Activated naive CD4-positive, alpha-beta T cell treated with anti-CD3 and anti-CD28 coated beads, Interleukin-2, amount 10 ng/mL, durations not matched to agents 7 days and 5 days (primary cell): ENCODE measurements at regions not wholly inside any gene's neighbourhood (a gene's known extent, or its start where the extent isn't known, plus 50 kb on each side); places are given as distances from the start of the nearest gene placed in this dataset.
A peak's percentile ranks its signal among the peaks of the same experiment; 100 is the strongest.

Source experiments
- CTCF ChIA-PET: fragments of 350-600 bp; sonication (Branson Sonifier 250); formaldehyde crosslinking; loops from one replicate; lab custom pipeline; 2021; ENCODE audit warnings: antibody characterized with exemption; lab: Charles Lee
- DNase-seq: peaks from one replicate; pipeline ENCODE4 v3.0.0-alpha.2; 2020
- H3K27ac Mint-ChIP-seq: one replicate; pipeline ENCODE4 v1.8.0; 2021; ENCODE audit warnings: mild to moderate bottlenecking, moderate library complexity, mixed read lengths
- H3K27me3 Mint-ChIP-seq: one replicate; pipeline ENCODE4 v1.8.0; 2021; ENCODE audit warnings: mild to moderate bottlenecking, mixed read lengths
- H3K36me3 Mint-ChIP-seq: one replicate; pipeline ENCODE4 v1.8.0; 2021; ENCODE audit warnings: mixed read lengths
- H3K4me1 Mint-ChIP-seq: one replicate; pipeline ENCODE4 v1.8.0; 2021; ENCODE audit warnings: mixed read lengths
- H3K4me3 Mint-ChIP-seq: one replicate; pipeline ENCODE4 v1.8.0; 2021; ENCODE audit warnings: mild to moderate bottlenecking, moderate library complexity, mixed read lengths
- H3K9me3 Mint-ChIP-seq: one replicate; pipeline ENCODE4 v1.8.0; 2021; ENCODE audit warnings: mixed read lengths

- no peak overlapping the region for H3K4me3 Mint-ChIP-seq
- CTCF ChIA-PET: interaction anchor here (0.7 to 1.9 kb wide), 3 partner anchors 70 to 1554 kb away, joined by 3 to 6 read pairs (median 3); no protein-coding TSS in a partner anchor
- no peaks in the 10 kb centered on the region for H3K27me3 Mint-ChIP-seq
- peaks cover 46% of the 10 kb centered on the region for H3K36me3 Mint-ChIP-seq
- DNase-seq: no peak
- peaks cover 29% of the 10 kb centered on the region for H3K4me1 Mint-ChIP-seq
- H3K27ac Mint-ChIP-seq: no peak overlapping the region
- H3K9me3 Mint-ChIP-seq: peaks cover 26% of the 10 kb centered on the region
These were observed 172.1 kb upstream of the ITGA4 start for GRCh38 chr2:181285116-181285515.

- Mint-ChIP-seq H3K36me3 (peaks cover 37% of the 10 kb centered on the region), H3K27me3 (no peaks in the 10 kb centered on the region), H3K4me3 (no peak overlapping the region), H3K27ac (peak overlapping the region; percentile 7), H3K9me3 (peaks cover 21% of the 10 kb centered on the region), H3K4me1 (peaks cover 9% of the 10 kb centered on the region)
- no peak for DNase-seq
- CTCF ChIA-PET: no interaction called here
These were observed 167.5 kb upstream of the ITGA4 start for GRCh38 chr2:181289698-181290097.

GRCh38 chr2:181290182-181290581, 167.0 kb upstream of the ITGA4 start:
- peaks cover 21% of the 10 kb centered on the region for H3K9me3 Mint-ChIP-seq
- H3K27me3 Mint-ChIP-seq: no peaks in the 10 kb centered on the region
- peaks cover 37% of the 10 kb centered on the region for H3K36me3 Mint-ChIP-seq
- peaks cover 4% of the 10 kb centered on the region for H3K4me1 Mint-ChIP-seq
- no peak overlapping the region for H3K27ac Mint-ChIP-seq
- CTCF ChIA-PET: no interaction called here
- H3K4me3 Mint-ChIP-seq: no peak overlapping the region
- no peak for DNase-seq

GRCh38 chr2:181294979-181295378, 162.2 kb upstream of the ITGA4 start:
- DNase-seq: no peak
- Mint-ChIP-seq H3K9me3 (peaks cover 53% of the 10 kb centered on the region), H3K36me3 (peaks cover 60% of the 10 kb centered on the region), H3K27ac (no peak overlapping the region), H3K27me3 (no peaks in the 10 kb centered on the region), H3K4me3 (no peak overlapping the region), H3K4me1 (peaks cover 11% of the 10 kb centered on the region)
- CTCF ChIA-PET: no interaction called here

GRCh38 chr2:181300600-181301291, 156.4 kb upstream of the ITGA4 start:
- Mint-ChIP-seq H3K4me3 (peak overlapping the region; percentile 54), H3K27me3 (no peaks in the 10 kb centered on the region), H3K9me3 (peaks cover 36% of the 10 kb centered on the region), H3K27ac (peak overlapping the region; percentile 93), H3K4me1 (peaks cover 62% of the 10 kb centered on the region), H3K36me3 (peaks cover 36% of the 10 kb centered on the region)
- DNase-seq: peak; percentile 73
- CTCF ChIA-PET: interaction anchor here (1.0 to 1.9 kb wide), 3 partner anchors 17 to 195 kb away, joined by 3 to 9 read pairs (median 8); partner anchors contain the start of gene ITGA4

- no peak for DNase-seq
- peak overlapping the region; percentile 98 for H3K27ac Mint-ChIP-seq
- CTCF ChIA-PET: interaction anchor here (1.0 to 2.0 kb wide), 13 partner anchors 10 to 201 kb away, joined by 3 to 15 read pairs (median 5); partner anchors contain the start of gene ITGA4
- H3K4me3 Mint-ChIP-seq: peak overlapping the region; percentile 42
- H3K36me3 Mint-ChIP-seq: peaks cover 11% of the 10 kb centered on the region
- H3K27me3 Mint-ChIP-seq: no peaks in the 10 kb centered on the region
- H3K9me3 Mint-ChIP-seq: peaks cover 7% of the 10 kb centered on the region
- peaks cover 91% of the 10 kb centered on the region for H3K4me1 Mint-ChIP-seq
These were observed 153.0 kb upstream of the ITGA4 start for GRCh38 chr2:181304011-181304844.

GRCh38 chr2:181305301-181306123, 151.7 kb upstream of the ITGA4 start:
- H3K9me3 Mint-ChIP-seq: no peaks in the 10 kb centered on the region
- DNase-seq: peak; percentile 80
- H3K27me3 Mint-ChIP-seq: no peaks in the 10 kb centered on the region
- H3K36me3 Mint-ChIP-seq: peaks cover 2% of the 10 kb centered on the region
- H3K4me1 Mint-ChIP-seq: peaks cover 86% of the 10 kb centered on the region
- H3K4me3 Mint-ChIP-seq: peak overlapping the region; percentile 57
- CTCF ChIA-PET: interaction anchor here (0.7 to 1.6 kb wide), 6 partner anchors 82 to 161 kb away, joined by 3 to 7 read pairs (median 4); partner anchors contain the start of gene ITGA4
- peak overlapping the region; percentile 98 for H3K27ac Mint-ChIP-seq

GRCh38 chr2:181306785-181307184, 150.4 kb upstream of the ITGA4 start:
- CTCF ChIA-PET: interaction anchor here (1.2 to 1.4 kb wide), 2 partner anchors 83 to 151 kb away, joined by 3 read pairs; no protein-coding TSS in a partner anchor
- Mint-ChIP-seq H3K27me3 (no peaks in the 10 kb centered on the region), H3K36me3 (peaks cover 2% of the 10 kb centered on the region), H3K4me3 (peak overlapping the region; percentile 53), H3K27ac (peak overlapping the region; percentile 98), H3K9me3 (no peaks in the 10 kb centered on the region), H3K4me1 (peaks cover 81% of the 10 kb centered on the region)
- DNase-seq: no peak

- CTCF ChIA-PET: interaction anchor here (1.0 to 1.5 kb wide), 4 partner anchors 149 to 204 kb away, joined by 3 to 12 read pairs (median 4); partner anchors contain the start of gene ITGA4
- H3K4me1 Mint-ChIP-seq: peaks cover 82% of the 10 kb centered on the region
- H3K9me3 Mint-ChIP-seq: no peaks in the 10 kb centered on the region
- H3K36me3 Mint-ChIP-seq: peaks cover 2% of the 10 kb centered on the region
- peak overlapping the region; percentile 71 for H3K4me3 Mint-ChIP-seq
- H3K27ac Mint-ChIP-seq: peak overlapping the region; percentile 98
- no peaks in the 10 kb centered on the region for H3K27me3 Mint-ChIP-seq
- no peak for DNase-seq
These were observed 149.8 kb upstream of the ITGA4 start for GRCh38 chr2:181307203-181307991.

GRCh38 chr2:181308766-181309515, 148.2 kb upstream of the ITGA4 start:
- peak overlapping the region; percentile 69 for H3K4me3 Mint-ChIP-seq
- no peak for DNase-seq
- H3K4me1 Mint-ChIP-seq: peaks cover 87% of the 10 kb centered on the region
- peak overlapping the region; percentile 98 for H3K27ac Mint-ChIP-seq
- CTCF ChIA-PET: interaction anchor here (0.5 to 1.5 kb wide), 7 partner anchors 63 to 208 kb away, joined by 3 to 12 read pairs (median 3); partner anchors contain the start of gene ITGA4
- H3K9me3 Mint-ChIP-seq: no peaks in the 10 kb centered on the region
- H3K27me3 Mint-ChIP-seq: no peaks in the 10 kb centered on the region
- H3K36me3 Mint-ChIP-seq: peaks cover 4% of the 10 kb centered on the region

- Mint-ChIP-seq H3K27me3 (no peaks in the 10 kb centered on the region), H3K9me3 (no peaks in the 10 kb centered on the region), H3K27ac (peak overlapping the region; percentile 98), H3K4me1 (peaks cover 87% of the 10 kb centered on the region), H3K4me3 (peak overlapping the region; percentile 69), H3K36me3 (peaks cover 4% of the 10 kb centered on the region)
- no peak for DNase-seq
- CTCF ChIA-PET: interaction anchor here (0.9 to 1.4 kb wide), 3 partner anchors 147 to 158 kb away, joined by 3 to 4 read pairs (median 3); no protein-coding TSS in a partner anchor
These were observed 147.6 kb upstream of the ITGA4 start for GRCh38 chr2:181309586-181309985.

- CTCF ChIA-PET: interaction anchor here (0.7 to 3.2 kb wide), 4 partner anchors 112 to 206 kb away, joined by 3 to 15 read pairs (median 8); partner anchors contain the start of gene ITGA4
- H3K36me3 Mint-ChIP-seq: peaks cover 4% of the 10 kb centered on the region
- no peaks in the 10 kb centered on the region for H3K27me3 Mint-ChIP-seq
- no peak for DNase-seq
- H3K4me1 Mint-ChIP-seq: peaks cover 75% of the 10 kb centered on the region
- no peak overlapping the region for H3K4me3 Mint-ChIP-seq
- peak overlapping the region; percentile 49 for H3K27ac Mint-ChIP-seq
- H3K9me3 Mint-ChIP-seq: no peaks in the 10 kb centered on the region
These were observed 146.2 kb upstream of the ITGA4 start for GRCh38 chr2:181310967-181311366.
